ENCODE measurements at regions not wholly inside any gene's neighbourhood (a gene's known extent, or its start where the extent isn't known, plus 50 kb on each side); places are given as distances from the start of the nearest gene placed in this dataset.

- Histone ChIP-seq H3K27ac (ENCODE audit: low read depth, low read length) (no peak overlapping the region), H3K36me3 (ENCODE audit: control insufficient read depth, insufficient read depth, low read length) (no peaks in the 10 kb centered on the region), H3K4me1 (ENCODE audit: control insufficient read depth, insufficient read depth, low read length) (no peaks in the 10 kb centered on the region), H3K9ac (ENCODE audit: low read depth, low read length) (no peak overlapping the region), H3K27me3 (ENCODE audit: control insufficient read depth, insufficient read depth, low read length) (no peaks in the 10 kb centered on the region), H3K9me3 (ENCODE audit: control insufficient read depth, insufficient read depth, low read length) (no peaks in the 10 kb centered on the region), H3K4me3 (ENCODE audit: low read depth, low read length) (no peak overlapping the region)
These were observed 59.8 kb upstream of the RBFOX3 start for GRCh38 chr17:79670537-79671084.

GRCh38 chr17:79669861-79670260 lies 59.0 kb upstream of the RBFOX3 start:
- no peaks in the 10 kb centered on the region for H3K27me3 ChIP-seq (ENCODE audit: control insufficient read depth, insufficient read depth, low read length)
- H3K4me3 ChIP-seq (ENCODE audit: low read depth, low read length): no peak overlapping the region
- no peaks in the 10 kb centered on the region for H3K9me3 ChIP-seq (ENCODE audit: control insufficient read depth, insufficient read depth, low read length)
- no peaks in the 10 kb centered on the region for H3K36me3 ChIP-seq (ENCODE audit: control insufficient read depth, insufficient read depth, low read length)
- H3K27ac ChIP-seq (ENCODE audit: low read depth, low read length): no peak overlapping the region
- H3K9ac ChIP-seq (ENCODE audit: low read depth, low read length): no peak overlapping the region
- peaks cover 5% of the 10 kb centered on the region; the same call in 1 of the 2 replicates for H3K4me1 ChIP-seq (ENCODE audit: control insufficient read depth, insufficient read depth, low read length)

GRCh38 chr17:79668344-79669250 lies 57.7 kb upstream of the RBFOX3 start:
- Histone ChIP-seq H3K36me3 (ENCODE audit: control insufficient read depth, insufficient read depth, low read length) (no peaks in the 10 kb centered on the region), H3K9me3 (ENCODE audit: control insufficient read depth, insufficient read depth, low read length) (no peaks in the 10 kb centered on the region), H3K27ac (ENCODE audit: low read depth, low read length) (no peak overlapping the region), H3K4me3 (ENCODE audit: low read depth, low read length) (no peak overlapping the region), H3K27me3 (ENCODE audit: control insufficient read depth, insufficient read depth, low read length) (no peaks in the 10 kb centered on the region), H3K4me1 (ENCODE audit: control insufficient read depth, insufficient read depth, low read length) (peaks cover 8% of the 10 kb centered on the region; the same call in 1 of the 2 replicates), H3K9ac (ENCODE audit: low read depth, low read length) (no peak overlapping the region)

GRCh38 chr17:79667746-79668145 lies 56.9 kb upstream of the RBFOX3 start:
- no peaks in the 10 kb centered on the region for H3K27me3 ChIP-seq (ENCODE audit: control insufficient read depth, insufficient read depth, low read length)

GRCh38 chr17:79667121-79667715 lies 56.4 kb upstream of the RBFOX3 start:
- H3K27me3 ChIP-seq (ENCODE audit: control insufficient read depth, insufficient read depth, low read length): no peaks in the 10 kb centered on the region
- no peaks in the 10 kb centered on the region for H3K9me3 ChIP-seq (ENCODE audit: control insufficient read depth, insufficient read depth, low read length)
- H3K36me3 ChIP-seq (ENCODE audit: control insufficient read depth, insufficient read depth, low read length): no peaks in the 10 kb centered on the region
- H3K4me1 ChIP-seq (ENCODE audit: control insufficient read depth, insufficient read depth, low read length): peaks cover 8% of the 10 kb centered on the region; the same call in 1 of the 2 replicates
- H3K27ac ChIP-seq (ENCODE audit: low read depth, low read length): no peak overlapping the region
- H3K4me3 ChIP-seq (ENCODE audit: low read depth, low read length): no peak overlapping the region
- no peak overlapping the region for H3K9ac ChIP-seq (ENCODE audit: low read depth, low read length)

More at GRCh38 chr17:79667746-79668145, 56.9 kb upstream of the RBFOX3 start:
- Histone ChIP-seq H3K4me3 (ENCODE audit: low read depth, low read length) (no peak overlapping the region), H3K4me1 (ENCODE audit: control insufficient read depth, insufficient read depth, low read length) (peaks cover 8% of the 10 kb centered on the region; the same call in 1 of the 2 replicates), H3K36me3 (ENCODE audit: control insufficient read depth, insufficient read depth, low read length) (no peaks in the 10 kb centered on the region), H3K9ac (ENCODE audit: low read depth, low read length) (no peak overlapping the region), H3K9me3 (ENCODE audit: control insufficient read depth, insufficient read depth, low read length) (no peaks in the 10 kb centered on the region), H3K27ac (ENCODE audit: low read depth, low read length) (no peak overlapping the region)

GRCh38 chr17:79666111-79666510 lies 55.3 kb upstream of the RBFOX3 start:
- Histone ChIP-seq H3K27me3 (ENCODE audit: control insufficient read depth, insufficient read depth, low read length) (no peaks in the 10 kb centered on the region), H3K36me3 (ENCODE audit: control insufficient read depth, insufficient read depth, low read length) (no peaks in the 10 kb centered on the region), H3K9me3 (ENCODE audit: control insufficient read depth, insufficient read depth, low read length) (no peaks in the 10 kb centered on the region; the same call in 1 of the 2 replicates), H3K9ac (ENCODE audit: low read depth, low read length) (no peak overlapping the region), H3K4me3 (ENCODE audit: low read depth, low read length) (no peak overlapping the region), H3K4me1 (ENCODE audit: control insufficient read depth, insufficient read depth, low read length) (peaks cover 8% of the 10 kb centered on the region; the same call in 1 of the 2 replicates), H3K27ac (ENCODE audit: low read depth, low read length) (no peak overlapping the region)

- Histone ChIP-seq H3K27me3 (ENCODE audit: control insufficient read depth, insufficient read depth, low read length) (no peaks in the 10 kb centered on the region), H3K9me3 (ENCODE audit: control insufficient read depth, insufficient read depth, low read length) (no peaks in the 10 kb centered on the region; the same call in 1 of the 2 replicates), H3K36me3 (ENCODE audit: control insufficient read depth, insufficient read depth, low read length) (no peaks in the 10 kb centered on the region), H3K4me3 (ENCODE audit: low read depth, low read length) (peak overlapping the region; percentile 46), H3K27ac (ENCODE audit: low read depth, low read length) (no peak overlapping the region), H3K4me1 (ENCODE audit: control insufficient read depth, insufficient read depth, low read length) (peaks cover 8% of the 10 kb centered on the region; the same call in 1 of the 2 replicates), H3K9ac (ENCODE audit: low read depth, low read length) (no peak overlapping the region)
These were observed 54.3 kb upstream of the RBFOX3 start for GRCh38 chr17:79664930-79665737.

- Histone ChIP-seq H3K4me3 (ENCODE audit: low read depth, low read length) (no peak overlapping the region), H3K27me3 (ENCODE audit: control insufficient read depth, insufficient read depth, low read length) (no peaks in the 10 kb centered on the region), H3K4me1 (ENCODE audit: control insufficient read depth, insufficient read depth, low read length) (peaks cover 13% of the 10 kb centered on the region; the same call in 1 of the 2 replicates), H3K9ac (ENCODE audit: low read depth, low read length) (no peak overlapping the region), H3K9me3 (ENCODE audit: control insufficient read depth, insufficient read depth, low read length) (no peaks in the 10 kb centered on the region; the same call in 1 of the 2 replicates), H3K27ac (ENCODE audit: low read depth, low read length) (no peak overlapping the region), H3K36me3 (ENCODE audit: control insufficient read depth, insufficient read depth, low read length) (no peaks in the 10 kb centered on the region)
These were observed 50.6 kb upstream of the RBFOX3 start for GRCh38 chr17:79661292-79662041.

All from HUES48 (cell line).